Body of pancreas (tissue), 4 donors: ENCODE measurements at regions not wholly inside any gene's neighbourhood (a gene's known extent, or its start where the extent isn't known, plus 50 kb on each side); places are given as distances from the start of the nearest gene placed in this dataset.

Source experiments
- ATAC-seq: fragments of 150-250 bp; one replicate; pipeline ENCODE4 v1.9.1; 2016
- DNase-seq, 4 donors: peaks; one replicate each; pipeline ENCODE4 v3.0.0-alpha.2; 2019
- H3K27ac ChIP-seq, 4 donors: fragments of 200-600 bp; sonication (generic); 1 replicate in 3 of 4; 2 replicates in 1 of 4; pipeline versions ENCODE4 v1.5.1 to v1.6.1; 2016 to 2019; ENCODE audit warnings: mild to moderate bottlenecking in 1 of 4, mixed read lengths in 1 of 4, moderate library complexity in 1 of 4
- H3K27me3 ChIP-seq, 2 donors: fragments of 200-600 bp; sonication (generic); one replicate each; pipeline ENCODE4 v1.6.0; 2016; ENCODE audit warnings: mild to moderate bottlenecking in 1 of 2
- H3K36me3 ChIP-seq, 2 donors: fragments of 200-600 bp; sonication (generic); replicated peaks in 1 of 2; 2 replicates each; pipeline ENCODE4 v1.5.1; 2016; ENCODE audit warnings: low read depth in 2 of 2; ENCODE audit not compliant: insufficient read depth in 1 of 2
- H3K4me1 ChIP-seq: fragments of 200-600 bp; sonication (generic); one replicate; pipeline ENCODE4 v1.6.0; 2016
- H3K4me3 ChIP-seq, 2 donors: fragments of 200-600 bp; sonication (generic); 1 replicate in 1 of 2; 2 replicates in 1 of 2; pipeline ENCODE4 v1.5.1; 2016 to 2019
- H3K9me3 ChIP-seq, 3 donors: fragments of 200-600 bp; sonication (generic); 1 replicate in 2 of 3; 2 replicates in 1 of 3; pipeline ENCODE4 v1.5.1; 2016
- CTCF ChIP-seq, 7 experiments: fragments of 450-650 bp in 4 of 7; fragments of 200-600 bp in 3 of 7; sonication (generic) in 3 of 7; IDR thresholded peaks; one replicate each; pipeline ENCODE4 v1.5.1; 2016 to 2019; ENCODE audit warnings: antibody characterized with exemption in 7 of 7
- POLR2A ChIP-seq, 3 donors: fragments of 450-650 bp; IDR thresholded peaks; one replicate each; pipeline ENCODE4 v1.6.1; 2016; ENCODE audit warnings: antibody characterized with exemption in 3 of 3, mild to moderate bottlenecking in 2 of 3
- WGBS, 2 donors: methylation state at CpG; one replicate each; pipeline ENCODE4 v1.1.5; 2017; 5-methylcytosine and 5-hydroxymethylcytosine counted together
- intact Hi-C: fragments of 100-400 bp; cut with DNase I; formaldehyde crosslinking; loops from one replicate; pipeline ENCODE4 v1.15.1; 2023

- no peak overlapping the region for H3K4me3 ChIP-seq
- no peak for ATAC-seq
- intact Hi-C loops, result no loop called here
- no peaks in the 10 kb centered on the region for H3K9me3 ChIP-seq
- H3K4me1 ChIP-seq, result no peaks in the 10 kb centered on the region
- no peaks in the 10 kb centered on the region for H3K27me3 ChIP-seq
- no peak overlapping the region for H3K27ac ChIP-seq
- DNase-seq, result no peak
- no peak for TF ChIP-seq POLR2A (IDR thresholded peaks at IDR 0.05)
- no peak for TF ChIP-seq CTCF (IDR thresholded peaks at IDR 0.05)
- WGBS, 2 donors, result 17 to 18% methylated on average over 1 of the region's 1 CpG
- H3K36me3 ChIP-seq, result no peaks in the 10 kb centered on the region
Measured at GRCh38 chr1:195894411-195894810, 713.8 kb downstream of the KCNT2 start.

- no peaks in the 10 kb centered on the region for H3K4me1 ChIP-seq
- H3K4me3 ChIP-seq, result no peak overlapping the region
- WGBS, 2 donors, result 20 to 41% methylated on average over 1 of the region's 1 CpG
- H3K27ac ChIP-seq, result no peak overlapping the region
- ATAC-seq, result no peak
- H3K36me3 ChIP-seq, result no peaks in the 10 kb centered on the region
- H3K9me3 ChIP-seq, result no peaks in the 10 kb centered on the region
- H3K27me3 ChIP-seq, result no peaks in the 10 kb centered on the region
- intact Hi-C loops, result no loop called here
- TF ChIP-seq POLR2A (IDR thresholded peaks at IDR 0.05) (no peak), CTCF (IDR thresholded peaks at IDR 0.05) (no peak)
- no peak for DNase-seq
Measured at GRCh38 chr1:195886000-195886399, 722.2 kb downstream of the KCNT2 start.

- Histone ChIP-seq H3K27me3 (no peaks in the 10 kb centered on the region), H3K9me3 (no peaks in the 10 kb centered on the region), H3K36me3 (no peaks in the 10 kb centered on the region), H3K4me1 (no peaks in the 10 kb centered on the region), H3K27ac (no peak overlapping the region), H3K4me3 (no peak overlapping the region)
- 71 to 83% methylated on average over 1 to 2 of the region's 2 CpGs for WGBS, 2 donors
- DNase-seq, result no peak
- intact Hi-C loops, result no loop called here
- ATAC-seq, result no peak
- TF ChIP-seq CTCF (IDR thresholded peaks at IDR 0.05) (no peak), POLR2A (IDR thresholded peaks at IDR 0.05) (no peak)
Measured at GRCh38 chr1:195878478-195878877, 729.8 kb downstream of the KCNT2 start.

GRCh38 chr1:195876792-195877191 lies 731.4 kb downstream of the KCNT2 start:
- 53 to 61% methylated on average over 4 of the region's 4 CpGs for WGBS, 2 donors
- no peak overlapping the region for H3K4me3 ChIP-seq
- no peak for DNase-seq
- H3K9me3 ChIP-seq, result no peaks in the 10 kb centered on the region
- ATAC-seq, result no peak
- no peaks in the 10 kb centered on the region for H3K27me3 ChIP-seq
- intact Hi-C loops, result no loop called here
- TF ChIP-seq CTCF (IDR thresholded peaks at IDR 0.05) (no peak), POLR2A (IDR thresholded peaks at IDR 0.05) (no peak)
- H3K4me1 ChIP-seq, result no peaks in the 10 kb centered on the region
- no peak overlapping the region for H3K27ac ChIP-seq
- H3K36me3 ChIP-seq, result no peaks in the 10 kb centered on the region

GRCh38 chr1:195872376-195872775 lies 735.9 kb downstream of the KCNT2 start:
- DNase-seq (no peak), ATAC-seq (no peak)
- 43 to 52% methylated on average over 3 of the region's 3 CpGs for WGBS, 2 donors
- Histone ChIP-seq H3K36me3 (no peaks in the 10 kb centered on the region), H3K27me3 (no peaks in the 10 kb centered on the region), H3K27ac (no peak overlapping the region), H3K4me1 (no peaks in the 10 kb centered on the region), H3K4me3 (no peak overlapping the region), H3K9me3 (no peaks in the 10 kb centered on the region)
- intact Hi-C loops, result no loop called here
- TF ChIP-seq POLR2A (IDR thresholded peaks at IDR 0.05) (no peak), CTCF (IDR thresholded peaks at IDR 0.05) (no peak)
